Osteocyte (in vitro differentiated cells): ENCODE measurements at regions not wholly inside any gene's neighbourhood (a gene's known extent, or its start where the extent isn't known, plus 50 kb on each side); places are given as distances from the start of the nearest gene placed in this dataset.
A peak's percentile ranks its signal among the peaks of the same experiment; 100 is the strongest.

ENCODE experiments used
- DNase-seq: peaks from one replicate; pipeline ENCODE4 v3.0.0; 2021; ENCODE audit warnings: mixed read lengths; ENCODE audit not compliant: unreplicated experiment; ENCODE audit errors: extremely low spot score
- H3K27ac Mint-ChIP-seq: one replicate; pipeline ENCODE4 v1.8.0; 2021; ENCODE audit warnings: mild to moderate bottlenecking, mixed read lengths; ENCODE audit not compliant: unreplicated experiment
- H3K27me3 Mint-ChIP-seq: one replicate; pipeline ENCODE4 v1.8.0; 2021; ENCODE audit warnings: mixed read lengths; ENCODE audit not compliant: unreplicated experiment
- H3K36me3 Mint-ChIP-seq: one replicate; pipeline ENCODE4 v1.8.0; 2021; ENCODE audit warnings: mixed read lengths; ENCODE audit not compliant: unreplicated experiment
- H3K4me1 Mint-ChIP-seq: one replicate; pipeline ENCODE4 v1.8.0; 2021; ENCODE audit warnings: mixed read lengths; ENCODE audit not compliant: unreplicated experiment
- H3K4me3 Mint-ChIP-seq: one replicate; pipeline ENCODE4 v1.8.0; 2021; ENCODE audit warnings: mild to moderate bottlenecking, moderate library complexity, mixed read lengths; ENCODE audit not compliant: unreplicated experiment
- H3K9me3 Mint-ChIP-seq: one replicate; pipeline ENCODE4 v1.8.0; 2021; ENCODE audit warnings: mixed read lengths; ENCODE audit not compliant: unreplicated experiment
- TF ChIP-seq, protein P1 (sequence below): fragments of 200-600 bp; sonication (generic); IDR thresholded peaks from 2 replicates; pipeline ENCODE4 v1.5.0; 2021; ENCODE audit warnings: antibody characterized with exemption, mild to moderate bottlenecking, moderate library complexity

DNA sequence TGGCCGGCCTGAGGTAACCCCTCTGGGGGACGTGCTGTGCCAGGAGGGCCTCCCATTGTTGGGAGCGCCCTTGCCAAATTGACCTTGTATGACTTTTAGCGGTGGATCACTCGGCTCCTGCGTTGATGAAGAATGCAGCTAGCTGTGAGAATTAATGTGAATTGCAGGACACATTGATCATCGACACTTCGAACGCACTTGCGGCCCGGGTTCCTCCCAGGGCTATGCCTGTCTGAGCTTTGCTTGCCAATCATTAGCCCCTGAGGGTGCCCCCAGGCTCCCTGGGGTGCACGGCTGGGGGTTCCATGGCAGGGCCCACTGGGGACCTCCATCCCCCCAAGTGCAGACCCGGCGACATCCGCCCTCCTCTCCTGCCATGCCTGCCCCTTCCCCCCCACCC lies 672.4 kb downstream of the TSPY10 start:
- no peak overlapping the region for H3K4me3 Mint-ChIP-seq
- no peak overlapping the region for H3K27ac Mint-ChIP-seq
- H3K9me3 Mint-ChIP-seq = no peaks in the 10 kb centered on the region
- H3K27me3 Mint-ChIP-seq = no peaks in the 10 kb centered on the region
- TF ChIP-seq, protein P1, sequence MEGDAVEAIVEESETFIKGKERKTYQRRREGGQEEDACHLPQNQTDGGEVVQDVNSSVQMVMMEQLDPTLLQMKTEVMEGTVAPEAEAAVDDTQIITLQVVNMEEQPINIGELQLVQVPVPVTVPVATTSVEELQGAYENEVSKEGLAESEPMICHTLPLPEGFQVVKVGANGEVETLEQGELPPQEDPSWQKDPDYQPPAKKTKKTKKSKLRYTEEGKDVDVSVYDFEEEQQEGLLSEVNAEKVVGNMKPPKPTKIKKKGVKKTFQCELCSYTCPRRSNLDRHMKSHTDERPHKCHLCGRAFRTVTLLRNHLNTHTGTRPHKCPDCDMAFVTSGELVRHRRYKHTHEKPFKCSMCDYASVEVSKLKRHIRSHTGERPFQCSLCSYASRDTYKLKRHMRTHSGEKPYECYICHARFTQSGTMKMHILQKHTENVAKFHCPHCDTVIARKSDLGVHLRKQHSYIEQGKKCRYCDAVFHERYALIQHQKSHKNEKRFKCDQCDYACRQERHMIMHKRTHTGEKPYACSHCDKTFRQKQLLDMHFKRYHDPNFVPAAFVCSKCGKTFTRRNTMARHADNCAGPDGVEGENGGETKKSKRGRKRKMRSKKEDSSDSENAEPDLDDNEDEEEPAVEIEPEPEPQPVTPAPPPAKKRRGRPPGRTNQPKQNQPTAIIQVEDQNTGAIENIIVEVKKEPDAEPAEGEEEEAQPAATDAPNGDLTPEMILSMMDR = no peak
- DNase-seq = peak; percentile 60
- no peaks in the 10 kb centered on the region for H3K36me3 Mint-ChIP-seq
- H3K4me1 Mint-ChIP-seq = no peaks in the 10 kb centered on the region
